Fibroblast of pulmonary artery (primary cell): ENCODE measurements at regions not wholly inside any gene's neighbourhood (a gene's known extent, or its start where the extent isn't known, plus 50 kb on each side); places are given as distances from the start of the nearest gene placed in this dataset.

ENCODE experiments used
- DNase-seq: peaks from one replicate; pipeline ENCODE4 v3.0.0-alpha.2; 2010; ENCODE audit warnings: low read depth
- H3K4me3 ChIP-seq: replicated peaks from 2 replicates; pipeline ENCODE4 v1.5.1; 2011; ENCODE audit warnings: low read depth, mild to moderate bottlenecking, control low read depth, low read length, moderate library complexity
- TF ChIP-seq, protein P1 (sequence below): IDR thresholded peaks from 2 replicates; pipeline ENCODE4 v1.5.1; 2011; ENCODE audit warnings: mild to moderate bottlenecking, control low read depth, low read length, inconsistent platforms; ENCODE audit errors: missing control alignments

DNA sequence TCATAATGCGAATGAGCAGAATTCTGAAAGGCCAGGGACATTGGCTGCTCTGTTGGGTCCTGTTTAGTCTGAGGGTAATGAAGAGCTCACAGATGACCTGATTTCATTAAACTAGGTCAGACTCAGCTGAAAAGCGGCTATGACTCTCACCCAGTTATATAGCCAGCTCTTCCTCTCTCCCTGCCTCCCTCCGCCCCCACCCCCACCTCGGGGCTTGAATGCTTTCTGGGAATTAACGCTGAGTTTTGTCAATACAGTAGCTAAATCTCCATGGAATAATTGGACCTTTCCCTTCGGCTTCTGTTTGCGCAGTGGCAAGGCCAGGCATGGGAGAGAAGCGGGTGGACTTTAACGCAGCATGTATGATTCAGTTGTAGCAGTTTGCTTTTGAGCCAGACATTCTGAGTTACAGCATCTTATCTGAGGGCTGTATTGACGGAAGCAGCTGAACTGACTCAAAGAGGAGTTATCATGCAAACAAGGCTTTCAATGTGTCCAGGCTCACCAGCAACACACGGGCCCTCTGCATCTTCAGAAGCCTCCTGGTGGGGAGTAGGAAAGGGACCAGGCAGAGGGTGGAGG is 110.6 kb downstream of the MYCN start:
- H3K4me3 ChIP-seq: no peak overlapping the region
- no peak for DNase-seq
- TF ChIP-seq, protein P1, sequence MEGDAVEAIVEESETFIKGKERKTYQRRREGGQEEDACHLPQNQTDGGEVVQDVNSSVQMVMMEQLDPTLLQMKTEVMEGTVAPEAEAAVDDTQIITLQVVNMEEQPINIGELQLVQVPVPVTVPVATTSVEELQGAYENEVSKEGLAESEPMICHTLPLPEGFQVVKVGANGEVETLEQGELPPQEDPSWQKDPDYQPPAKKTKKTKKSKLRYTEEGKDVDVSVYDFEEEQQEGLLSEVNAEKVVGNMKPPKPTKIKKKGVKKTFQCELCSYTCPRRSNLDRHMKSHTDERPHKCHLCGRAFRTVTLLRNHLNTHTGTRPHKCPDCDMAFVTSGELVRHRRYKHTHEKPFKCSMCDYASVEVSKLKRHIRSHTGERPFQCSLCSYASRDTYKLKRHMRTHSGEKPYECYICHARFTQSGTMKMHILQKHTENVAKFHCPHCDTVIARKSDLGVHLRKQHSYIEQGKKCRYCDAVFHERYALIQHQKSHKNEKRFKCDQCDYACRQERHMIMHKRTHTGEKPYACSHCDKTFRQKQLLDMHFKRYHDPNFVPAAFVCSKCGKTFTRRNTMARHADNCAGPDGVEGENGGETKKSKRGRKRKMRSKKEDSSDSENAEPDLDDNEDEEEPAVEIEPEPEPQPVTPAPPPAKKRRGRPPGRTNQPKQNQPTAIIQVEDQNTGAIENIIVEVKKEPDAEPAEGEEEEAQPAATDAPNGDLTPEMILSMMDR: no peak

DNA sequence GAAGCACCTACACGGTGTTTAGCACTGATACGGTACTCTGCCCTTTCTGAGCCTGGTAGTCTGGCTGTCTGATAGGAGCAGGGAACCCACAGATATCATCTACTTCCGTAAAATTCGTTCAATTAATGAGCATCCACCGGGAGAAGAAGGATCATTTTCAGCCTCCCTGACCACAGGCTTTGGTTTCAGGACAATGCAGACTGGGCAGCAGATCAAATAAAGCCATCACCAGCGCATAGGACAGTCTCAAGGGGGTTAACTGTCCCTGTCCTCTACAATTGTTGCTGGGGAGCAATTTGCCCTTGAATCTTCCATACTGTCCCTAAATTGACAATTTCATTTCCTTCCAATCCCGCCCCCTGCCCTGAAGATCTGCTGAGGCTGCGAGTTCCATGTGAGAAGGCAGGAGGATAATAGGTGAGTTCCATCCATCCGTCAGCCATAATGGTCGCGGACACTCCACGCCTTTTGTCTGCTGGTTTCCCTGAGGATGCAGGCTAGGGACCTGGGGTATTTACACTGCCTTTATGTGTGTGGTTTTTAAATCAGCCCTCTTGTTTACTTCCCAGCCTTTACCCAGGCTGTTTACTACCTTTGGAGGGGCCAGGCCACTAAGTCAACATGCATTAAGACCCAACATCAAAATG is 110.0 kb downstream of the MYCN start:
- no peak for DNase-seq
- no peak overlapping the region for H3K4me3 ChIP-seq
- TF ChIP-seq, protein P1: no peak

GRCh38 chr2:16049406-16049805 is 109.1 kb downstream of the MYCN start:
- H3K4me3 ChIP-seq: no peak overlapping the region
- no peak for DNase-seq
- TF ChIP-seq, protein P1: no peak

- no peak for DNase-seq
- H3K4me3 ChIP-seq: no peak overlapping the region
- TF ChIP-seq, protein P1: no peak
Measured at GRCh38 chr2:16048466-16048865, 108.1 kb downstream of the MYCN start.

DNA sequence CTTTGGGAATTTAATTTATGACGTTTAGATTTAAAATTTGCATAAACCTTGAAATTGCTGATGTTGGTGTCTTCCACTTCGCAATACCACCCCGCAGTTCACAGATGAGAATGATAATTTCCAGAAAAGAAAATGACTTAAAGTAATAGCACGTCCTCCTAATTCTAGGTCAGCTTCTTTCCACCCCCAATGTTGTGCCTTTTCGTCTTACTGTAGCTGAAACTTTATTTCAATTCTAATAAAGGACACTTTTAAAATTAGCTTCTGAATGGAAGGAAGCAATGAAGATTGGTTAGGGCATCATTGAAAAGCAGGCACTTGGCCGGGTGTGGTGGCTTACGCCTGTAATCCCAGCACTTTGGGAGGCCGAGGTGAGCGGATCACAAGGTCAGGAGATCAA is 107.4 kb downstream of the MYCN start:
- no peak overlapping the region for H3K4me3 ChIP-seq
- TF ChIP-seq, protein P1: no peak
- no peak for DNase-seq

DNA sequence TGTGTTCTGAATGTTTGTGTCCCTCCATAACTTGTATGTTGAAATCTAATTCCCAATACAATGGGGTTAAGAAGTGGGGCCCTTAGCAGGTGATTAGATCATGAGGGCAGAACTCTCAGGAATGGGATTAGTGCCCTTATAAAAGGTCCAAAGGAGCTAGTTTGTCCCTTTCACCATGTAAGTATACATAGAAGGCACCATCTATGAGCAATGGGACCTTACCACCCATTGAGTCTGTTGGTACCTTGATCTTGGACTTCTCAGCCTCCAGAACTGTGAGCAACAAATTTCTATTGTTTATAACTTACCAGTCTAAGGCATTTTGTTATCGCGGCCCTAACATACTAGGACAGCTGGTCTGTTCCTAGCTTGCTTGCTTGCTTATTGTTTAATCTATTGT is 106.3 kb downstream of the MYCN start:
- DNase-seq: no peak
- TF ChIP-seq, protein P1: no peak
- H3K4me3 ChIP-seq: no peak overlapping the region
